Prostate gland (tissue), 2 donors: ENCODE measurements at regions not wholly inside any gene's neighbourhood (a gene's known extent, or its start where the extent isn't known, plus 50 kb on each side); places are given as distances from the start of the nearest gene placed in this dataset.

Experiments used
- DNase-seq: peaks from one replicate; pipeline ENCODE4 v3.0.0-alpha.2; 2019; ENCODE audit warnings: low spot score
- H3K27ac ChIP-seq, 2 donors: fragments of 200-600 bp; sonication (generic); 2 replicates each; pipeline ENCODE4 v1.5.1; 2017 to 2019
- H3K27me3 ChIP-seq: fragments of 200-600 bp; sonication (generic); replicated peaks from 2 replicates; pipeline ENCODE4 v1.5.1; 2019; ENCODE audit not compliant: insufficient read depth
- H3K36me3 ChIP-seq, 2 donors: fragments of 200-600 bp; sonication (generic); 1 replicate in 1 of 2; 2 replicates in 1 of 2; pipeline versions ENCODE4 v1.5.1 to v1.8.1; 2017 to 2019
- H3K4me1 ChIP-seq: fragments of 200-600 bp; sonication (generic); replicated peaks from 2 replicates; pipeline ENCODE4 v1.5.1; 2019
- H3K4me3 ChIP-seq, 2 donors: fragments of 200-600 bp; sonication (generic); 2 replicates each; pipeline ENCODE4 v1.5.1; 2017 to 2019
- H3K9me3 ChIP-seq: fragments of 200-600 bp; sonication (generic); 2 replicates; pipeline ENCODE4 v1.5.1; 2017
- CTCF ChIP-seq, 4 experiments: fragments of 200-600 bp in 2 of 4; fragments of 450-650 bp in 2 of 4; sonication (generic) in 2 of 4; IDR thresholded peaks; 1 replicate in 3 of 4; 2 replicates in 1 of 4; pipeline ENCODE4 v1.5.1; 2016 to 2019; ENCODE audit warnings: antibody characterized with exemption in 4 of 4, mild to moderate bottlenecking in 2 of 4, moderate library complexity in 2 of 4
- POLR2A ChIP-seq: fragments of 450-650 bp; IDR thresholded peaks from one replicate; pipeline ENCODE4 v1.6.1; 2016; ENCODE audit warnings: antibody characterized with exemption, mild to moderate bottlenecking
- POLR2AphosphoS5 ChIP-seq: sonication (generic); formaldehyde crosslinking; IDR thresholded peaks from one replicate; pipeline ENCODE4 v1.6.1; 2017; ENCODE audit warnings: antibody characterized with exemption
- WGBS: methylation state at CpG from one replicate; pipeline ENCODE4 v1.1.5; 2018; 5-methylcytosine and 5-hydroxymethylcytosine counted together
- intact Hi-C: fragments of 100-400 bp; cut with DNase I; formaldehyde crosslinking; loops from one replicate; pipeline ENCODE4 v1.14.2; 2022

DNA sequence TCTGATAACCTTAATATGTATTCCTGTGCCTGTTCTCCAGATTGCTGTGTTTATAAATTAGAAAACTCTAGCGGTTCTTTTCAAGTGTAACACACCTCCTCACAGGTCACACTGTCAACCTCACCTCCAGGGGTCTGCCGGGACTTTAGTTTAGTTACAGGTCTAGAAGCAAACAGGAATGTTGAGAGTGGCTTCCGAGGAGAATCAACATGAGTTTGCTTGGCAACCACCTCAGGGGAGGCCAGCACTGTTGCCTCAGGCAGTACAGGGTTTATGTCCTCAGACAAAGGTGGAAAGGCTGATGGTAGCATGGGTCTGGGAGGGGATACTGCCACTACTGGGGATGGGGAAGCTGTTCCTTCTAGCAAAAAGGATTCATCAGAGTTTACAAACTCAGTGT is 438.0 kb downstream of the DTHD1 start:
- no peak for DNase-seq
- Histone ChIP-seq H3K9me3 (no peaks in the 10 kb centered on the region), H3K27ac (no peak overlapping the region), H3K36me3 (no peaks in the 10 kb centered on the region), H3K27me3 (no peaks in the 10 kb centered on the region), H3K4me1 (no peaks in the 10 kb centered on the region), H3K4me3 (no peak overlapping the region)
- no peak for TF ChIP-seq CTCF (IDR thresholded peaks at IDR 0.05)
- no peak for TF ChIP-seq POLR2A
- no peak for TF ChIP-seq POLR2AphosphoS5
- 54% methylated on average over 3 of the region's 3 CpGs for WGBS
- intact Hi-C loops, result no loop called here

GRCh38 chr4:36722986-36723385 is 441.6 kb downstream of the DTHD1 start:
- H3K27me3 ChIP-seq, result no peaks in the 10 kb centered on the region
- no peak overlapping the region for H3K27ac ChIP-seq
- no peak for DNase-seq
- no peaks in the 10 kb centered on the region for H3K4me1 ChIP-seq
- TF ChIP-seq POLR2AphosphoS5, result no peak
- no peak for TF ChIP-seq POLR2A
- TF ChIP-seq CTCF (IDR thresholded peaks at IDR 0.05), result no peak
- H3K9me3 ChIP-seq, result no peaks in the 10 kb centered on the region
- intact Hi-C loops, result no loop called here
- no peak overlapping the region for H3K4me3 ChIP-seq
- 67% methylated on average over 1 of the region's 1 CpG for WGBS
- no peaks in the 10 kb centered on the region for H3K36me3 ChIP-seq

- no peak for TF ChIP-seq CTCF (IDR thresholded peaks at IDR 0.05)
- TF ChIP-seq POLR2AphosphoS5, result no peak
- TF ChIP-seq POLR2A, result no peak
- Histone ChIP-seq H3K27me3 (no peaks in the 10 kb centered on the region), H3K4me3 (no peak overlapping the region), H3K36me3 (no peaks in the 10 kb centered on the region), H3K27ac (no peak overlapping the region), H3K9me3 (no peaks in the 10 kb centered on the region), H3K4me1 (no peaks in the 10 kb centered on the region)
- intact Hi-C loops, result no loop called here
- 90% methylated on average over 1 of the region's 1 CpG for WGBS
- DNase-seq, result no peak
These were observed 452.9 kb downstream of the DTHD1 start for GRCh38 chr4:36734334-36734733.

DNA sequence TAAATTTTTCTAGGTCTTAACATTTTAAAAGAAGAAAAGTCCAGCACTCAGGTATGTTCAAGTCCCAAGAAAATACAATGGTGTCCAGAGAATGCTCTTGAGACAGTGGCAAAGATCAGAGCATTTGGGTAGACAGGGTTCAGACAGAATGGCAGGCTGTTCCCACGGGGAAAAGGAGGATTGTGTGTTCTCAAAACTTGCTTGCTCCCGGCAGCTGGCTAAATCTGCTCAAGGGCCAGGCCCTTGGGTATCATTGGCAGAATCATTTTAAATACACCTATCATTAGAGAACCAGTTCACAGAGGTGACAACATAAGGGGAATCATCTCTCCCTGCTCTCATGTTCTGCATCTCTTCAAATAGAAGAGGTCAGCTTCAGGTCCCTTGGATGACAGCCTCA is 456.3 kb downstream of the DTHD1 start:
- DNase-seq, result no peak
- TF ChIP-seq POLR2AphosphoS5 (no peak), CTCF (IDR thresholded peaks at IDR 0.05) (no peak), POLR2A (no peak)
- no peaks in the 10 kb centered on the region for H3K36me3 ChIP-seq
- no peaks in the 10 kb centered on the region for H3K9me3 ChIP-seq
- H3K4me1 ChIP-seq, result no peaks in the 10 kb centered on the region
- H3K4me3 ChIP-seq, result no peak overlapping the region
- no peaks in the 10 kb centered on the region for H3K27me3 ChIP-seq
- WGBS, result 82% methylated on average over 2 of the region's 2 CpGs
- H3K27ac ChIP-seq, result no peak overlapping the region
- intact Hi-C loops, result no loop called here

- Histone ChIP-seq H3K36me3 (no peaks in the 10 kb centered on the region), H3K9me3 (no peaks in the 10 kb centered on the region), H3K4me1 (no peaks in the 10 kb centered on the region), H3K27me3 (no peaks in the 10 kb centered on the region), H3K4me3 (no peak overlapping the region), H3K27ac (no peak overlapping the region)
- 14% methylated on average over 6 of the region's 6 CpGs for WGBS
- DNase-seq, result no peak
- TF ChIP-seq POLR2AphosphoS5 (no peak), CTCF (IDR thresholded peaks at IDR 0.05) (no peak), POLR2A (no peak)
- intact Hi-C loops, result no loop called here
These were observed 459.4 kb downstream of the DTHD1 start for GRCh38 chr4:36740796-36741310.
